IPS-18c (cell line): ENCODE measurements at regions not wholly inside any gene's neighbourhood (a gene's known extent, or its start where the extent isn't known, plus 50 kb on each side); places are given as distances from the start of the nearest gene placed in this dataset.

Experiments
- H3K4me3 ChIP-seq: 2 replicates; pipeline ENCODE4 v1.7.0; 2013; ENCODE audit warnings: low read depth, mild to moderate bottlenecking, low read length, moderate library complexity; ENCODE audit not compliant: insufficient read depth
- H3K9me3 ChIP-seq: one replicate; pipeline ENCODE4 v1.6.1; 2013; ENCODE audit warnings: mild to moderate bottlenecking, low read length, moderate library complexity; ENCODE audit not compliant: control insufficient read depth, insufficient read depth

DNA sequence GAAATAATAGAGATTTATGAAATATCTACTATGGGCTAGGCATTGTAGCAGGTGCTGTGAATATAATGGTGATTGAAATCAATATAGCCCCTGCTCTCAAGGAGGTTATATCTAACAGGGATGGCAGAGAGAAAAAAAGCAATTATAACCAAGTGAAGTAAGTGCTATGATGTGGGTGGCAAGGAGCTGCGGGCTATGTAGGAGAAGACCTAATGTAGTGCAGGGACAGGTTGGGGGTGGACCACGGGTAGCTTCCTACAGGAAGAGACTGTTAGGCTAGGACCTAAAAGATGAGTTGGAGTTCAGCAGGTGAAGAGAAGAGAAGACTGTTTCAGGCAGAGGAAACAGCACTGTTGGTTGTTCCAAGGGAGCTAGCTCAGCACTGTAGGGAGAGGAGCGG, 311.0 kb downstream of the KCNRG start:
- H3K4me3 ChIP-seq, result no peak overlapping the region
- H3K9me3 ChIP-seq, result no peaks in the 10 kb centered on the region

- H3K9me3 ChIP-seq, result no peaks in the 10 kb centered on the region
- H3K4me3 ChIP-seq, result no peak overlapping the region
These were observed 311.6 kb downstream of the KCNRG start for GRCh38 chr13:50326811-50327210.

DNA sequence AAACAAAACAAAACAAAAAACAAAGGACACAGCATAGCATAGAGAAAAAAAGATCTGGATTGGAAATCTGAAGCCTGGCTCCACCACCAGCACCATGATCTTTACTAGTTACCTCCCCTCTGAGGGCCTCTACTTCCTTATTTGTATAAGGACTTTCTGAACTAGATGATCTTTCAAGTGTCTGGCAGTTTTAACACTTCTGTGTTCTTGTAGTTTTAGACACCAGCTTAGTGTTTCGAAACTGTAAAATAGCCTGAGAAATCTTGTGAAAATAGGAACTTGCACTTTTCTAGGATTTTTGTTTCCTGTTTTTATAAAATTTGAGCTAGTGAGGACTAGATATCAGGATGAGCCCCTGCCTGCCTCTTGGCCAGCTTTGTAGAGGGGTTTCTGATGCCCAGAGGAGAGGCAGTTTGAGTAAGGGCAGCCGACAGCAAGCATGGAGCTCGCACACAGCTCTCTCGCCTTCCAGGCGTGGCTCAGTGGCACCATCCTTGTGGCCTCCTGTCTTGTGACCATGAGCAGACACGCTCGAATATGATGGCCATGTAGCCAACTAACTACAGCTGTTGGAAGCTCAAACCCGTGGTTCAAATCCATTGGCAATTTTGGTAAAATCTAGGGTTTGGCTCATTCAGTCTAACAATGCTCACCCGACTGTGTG, 319.0 kb downstream of the KCNRG start:
- H3K9me3 ChIP-seq, result no peaks in the 10 kb centered on the region
- H3K4me3 ChIP-seq, result no peak overlapping the region

GRCh38 chr13:50334944-50335343, 319.7 kb downstream of the KCNRG start:
- Histone ChIP-seq H3K9me3 (no peaks in the 10 kb centered on the region), H3K4me3 (no peak overlapping the region)

GRCh38 chr13:50339271-50339670, 324.0 kb downstream of the KCNRG start:
- Histone ChIP-seq H3K9me3 (no peaks in the 10 kb centered on the region), H3K4me3 (no peak overlapping the region)

DNA sequence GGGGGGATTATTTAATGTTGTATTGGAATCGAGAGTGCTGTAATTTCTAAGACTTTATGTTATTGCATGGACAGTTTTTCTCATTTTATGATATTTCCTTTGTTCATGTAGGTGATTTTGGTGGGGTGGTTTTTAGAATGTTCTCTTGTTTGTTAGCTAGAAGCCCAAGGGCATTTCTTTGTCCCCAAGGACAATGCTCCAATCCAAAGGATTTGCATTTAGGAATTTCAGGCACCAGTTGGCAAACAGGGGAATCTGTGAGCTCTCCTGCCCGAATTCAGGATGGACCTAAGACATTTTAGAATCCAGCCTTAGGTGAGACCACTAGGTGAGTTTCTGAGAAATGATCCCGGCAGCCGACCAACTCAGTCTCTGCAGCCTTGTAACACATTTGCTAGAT, 324.9 kb downstream of the KCNRG start:
- Histone ChIP-seq H3K9me3 (no peaks in the 10 kb centered on the region), H3K4me3 (no peak overlapping the region)

DNA sequence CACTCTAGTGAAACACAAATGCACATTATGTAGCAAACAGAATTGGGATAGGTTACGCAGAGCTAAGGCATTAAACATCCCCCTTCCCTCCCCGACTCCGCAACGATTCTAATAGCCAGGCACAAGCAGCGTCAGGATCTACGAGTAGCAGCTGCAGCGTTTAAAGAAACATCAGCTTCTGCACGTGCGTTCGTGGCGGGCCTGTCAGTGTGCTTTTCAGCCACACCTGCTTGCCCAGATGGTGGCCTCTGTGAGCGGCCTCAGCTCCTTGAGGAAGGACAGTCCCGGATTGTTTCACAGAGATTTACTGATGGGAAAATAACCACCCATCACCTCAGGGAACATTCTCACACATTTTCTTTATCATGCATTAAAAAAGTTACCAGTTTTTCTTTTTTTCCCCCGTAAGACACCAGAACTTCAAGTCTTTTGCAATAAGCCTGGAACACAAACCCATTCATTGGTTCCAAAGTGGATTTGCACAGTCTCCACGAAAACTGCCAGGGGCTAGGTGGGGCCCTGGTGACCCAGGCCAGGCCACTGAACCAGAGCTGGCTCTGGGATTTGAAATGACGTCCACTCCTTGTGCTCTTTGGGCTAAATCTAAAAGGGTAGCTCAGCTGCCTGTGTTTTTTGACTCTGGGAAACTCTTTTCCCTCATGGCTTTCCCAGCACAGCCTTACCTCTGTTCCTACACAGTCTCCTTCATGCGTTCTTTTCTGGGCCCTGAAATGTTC, 325.5 kb downstream of the KCNRG start:
- Histone ChIP-seq H3K9me3 (no peaks in the 10 kb centered on the region), H3K4me3 (no peak overlapping the region)

DNA sequence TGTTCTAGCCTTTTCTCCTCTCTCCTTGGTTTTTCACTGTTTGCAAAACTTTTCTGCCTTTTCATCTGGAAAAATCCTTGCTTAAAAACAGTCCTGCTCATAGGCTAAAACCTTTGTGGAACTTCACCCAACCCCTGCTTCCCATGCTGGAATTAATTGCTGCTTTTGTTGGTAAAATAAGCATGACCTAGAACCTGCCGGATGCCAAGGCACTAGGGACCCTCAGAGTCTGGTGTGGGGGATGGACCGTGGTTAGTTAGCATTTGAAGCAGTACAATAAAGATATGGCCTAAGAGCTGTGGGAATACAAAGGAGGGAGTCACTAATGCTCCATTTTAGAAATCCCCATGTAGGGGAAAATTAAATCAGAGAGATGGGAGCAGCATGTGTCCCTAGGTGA, 326.3 kb downstream of the KCNRG start:
- no peak overlapping the region for H3K4me3 ChIP-seq
- no peaks in the 10 kb centered on the region for H3K9me3 ChIP-seq

- H3K4me3 ChIP-seq, result no peak overlapping the region
- no peaks in the 10 kb centered on the region for H3K9me3 ChIP-seq
These were observed 329.5 kb downstream of the KCNRG start for GRCh38 chr13:50344717-50345116.

DNA sequence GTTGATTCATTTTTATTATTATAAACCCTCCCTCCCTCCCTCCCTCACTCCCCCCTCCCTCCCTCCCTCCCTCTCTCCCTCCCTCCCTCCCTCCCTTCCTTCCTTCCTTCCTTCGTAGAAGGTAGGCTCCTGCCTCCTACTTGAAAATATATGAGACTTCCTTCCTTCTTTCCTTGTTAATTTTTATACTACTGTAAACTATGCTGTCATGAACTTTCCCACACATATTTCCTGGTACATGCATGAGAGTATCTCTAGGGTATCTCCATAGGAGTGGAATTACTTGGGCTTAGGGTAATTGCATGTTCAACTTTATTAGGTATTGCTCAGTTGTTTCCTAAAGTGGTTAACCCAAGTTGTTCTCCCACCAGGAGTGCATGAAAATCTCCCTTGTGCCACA, 330.6 kb downstream of the KCNRG start:
- Histone ChIP-seq H3K9me3 (no peaks in the 10 kb centered on the region), H3K4me3 (no peak overlapping the region)

DNA sequence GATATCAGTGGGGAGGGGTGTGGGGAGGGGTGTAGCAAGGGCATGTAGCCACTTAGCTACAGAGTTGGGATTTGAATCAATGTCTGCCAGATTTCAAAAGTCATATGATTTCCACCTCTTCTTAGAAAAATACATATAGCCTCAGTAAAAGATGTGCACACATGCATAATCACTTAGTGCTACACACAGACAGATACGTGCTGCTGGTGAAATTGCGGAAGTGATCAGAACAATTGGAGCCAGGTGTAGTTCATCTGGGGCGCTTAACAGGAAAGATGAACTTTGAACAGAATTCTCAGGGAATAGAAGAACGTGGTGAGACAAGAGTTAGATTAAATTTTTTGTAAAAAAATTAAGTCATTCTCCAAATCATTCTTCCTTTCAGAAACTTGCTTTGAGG, 333.1 kb downstream of the KCNRG start:
- Histone ChIP-seq H3K4me3 (no peak overlapping the region), H3K9me3 (no peaks in the 10 kb centered on the region)

DNA sequence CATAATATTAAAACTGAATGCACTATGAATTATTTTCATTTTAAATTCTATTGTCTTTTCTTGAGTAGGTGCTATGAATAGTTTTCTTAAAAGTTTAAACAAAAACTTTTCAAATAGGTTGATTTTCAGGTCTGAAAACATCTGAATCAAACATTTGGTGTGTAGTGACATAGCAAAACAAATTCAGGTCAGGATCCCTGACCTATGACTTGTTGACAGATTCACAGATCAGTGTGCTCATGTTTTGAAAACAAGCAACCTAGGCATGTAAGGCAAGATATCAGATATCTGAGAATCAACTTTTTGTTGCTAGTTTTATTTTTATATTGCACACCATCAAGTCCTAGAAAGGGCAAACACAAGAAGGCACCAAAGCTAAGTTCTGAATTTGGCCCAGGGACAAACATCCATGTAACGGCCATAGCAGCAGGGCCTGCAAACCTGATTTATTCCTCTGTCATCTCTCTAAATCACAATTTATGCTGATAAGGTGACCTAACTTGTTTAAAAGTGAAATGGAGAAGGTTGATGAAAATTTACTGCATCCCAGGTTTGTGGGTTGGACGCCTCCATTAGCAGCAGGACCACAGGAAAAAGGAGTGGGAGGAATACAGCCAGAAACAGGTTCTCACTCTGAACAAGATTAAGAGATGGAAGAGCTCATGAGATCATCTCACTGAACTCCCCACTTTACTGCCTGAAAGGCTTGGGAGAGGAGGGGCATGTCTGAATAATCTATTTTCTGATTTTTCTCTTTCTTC, 337.7 kb downstream of the KCNRG start:
- Histone ChIP-seq H3K4me3 (no peak overlapping the region), H3K9me3 (no peaks in the 10 kb centered on the region)

DNA sequence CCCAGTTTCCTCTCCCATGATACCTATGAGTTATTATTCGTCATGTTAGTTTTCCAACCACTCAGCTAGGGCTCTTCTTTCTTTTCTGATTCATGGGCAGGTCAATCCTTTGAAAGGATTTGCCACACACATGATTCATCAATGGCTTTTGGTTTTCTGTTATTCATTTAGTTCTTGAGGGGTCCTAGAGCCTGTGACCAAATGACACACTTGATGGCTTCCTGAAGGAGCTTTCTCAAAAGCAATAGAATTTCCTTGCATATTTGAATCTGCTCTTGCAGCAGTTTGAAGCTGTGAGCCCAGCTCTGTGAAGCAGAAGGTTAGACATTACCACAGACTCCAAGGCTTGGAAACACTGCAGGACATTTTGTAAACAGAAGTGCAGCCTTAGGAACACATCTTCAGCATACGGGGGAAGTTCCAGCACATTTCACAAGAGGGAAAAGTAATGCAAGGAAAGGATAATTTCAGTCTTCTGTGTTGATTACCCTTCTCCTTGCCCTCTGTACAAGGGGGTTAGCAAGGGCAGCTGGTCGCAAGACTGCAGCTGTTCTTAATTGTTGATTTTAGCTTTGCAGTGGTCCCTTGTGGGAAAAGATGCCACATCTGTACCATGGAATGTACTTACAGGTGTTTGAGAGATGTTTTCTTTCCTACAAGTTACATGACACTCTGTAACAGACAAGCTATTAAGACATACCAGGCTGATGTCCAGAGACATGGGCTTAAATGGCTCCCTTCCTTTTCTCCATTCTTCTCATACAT, 338.6 kb downstream of the KCNRG start:
- Histone ChIP-seq H3K9me3 (no peaks in the 10 kb centered on the region), H3K4me3 (no peak overlapping the region)

GRCh38 chr13:50355797-50356196, 340.6 kb downstream of the KCNRG start:
- Histone ChIP-seq H3K4me3 (no peak overlapping the region), H3K9me3 (no peaks in the 10 kb centered on the region)

DNA sequence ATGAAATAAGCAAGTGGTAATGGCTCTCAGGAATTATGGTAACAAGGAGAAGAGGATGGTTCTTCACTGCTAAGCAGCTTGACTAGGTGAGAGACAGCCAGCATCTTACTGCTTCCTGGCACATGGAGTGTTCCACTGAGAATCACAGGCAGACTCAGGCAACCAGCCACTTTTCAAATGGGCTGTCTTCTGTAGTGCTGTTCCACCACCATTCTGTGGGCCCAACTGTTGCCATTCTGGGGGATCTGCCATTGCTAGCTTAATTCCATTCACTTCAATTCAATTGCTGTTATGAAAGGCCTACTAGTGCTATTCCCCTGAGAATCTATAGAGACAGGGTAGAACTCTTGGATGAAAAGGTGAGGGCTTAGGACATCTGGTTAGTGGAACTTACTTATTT, 341.9 kb downstream of the KCNRG start:
- H3K9me3 ChIP-seq, result no peaks in the 10 kb centered on the region
- no peak overlapping the region for H3K4me3 ChIP-seq

DNA sequence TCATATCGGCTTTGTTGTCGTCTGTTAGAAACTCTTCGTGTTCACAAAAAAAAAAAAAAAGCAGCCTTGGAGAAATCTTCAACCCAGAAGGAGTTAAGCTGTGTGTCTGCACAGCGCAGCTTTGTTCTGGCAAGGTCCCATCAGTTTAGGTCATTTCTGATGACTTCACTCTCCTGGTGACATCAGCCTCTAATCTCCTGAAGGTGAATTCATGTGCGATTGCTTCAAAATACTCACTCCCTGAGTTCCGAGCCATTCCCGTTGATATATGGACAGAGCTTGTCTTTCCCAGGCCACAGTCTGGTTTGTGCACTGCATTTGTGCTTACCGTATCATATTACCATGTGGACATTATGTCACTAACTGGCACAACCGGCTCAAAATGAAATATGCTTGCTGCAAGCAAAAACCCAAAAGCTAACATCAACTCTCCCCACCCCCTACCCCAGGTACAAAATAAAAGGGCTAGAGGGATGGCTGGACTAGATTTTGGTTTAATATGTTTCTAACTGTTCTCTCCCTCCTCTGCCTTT, 342.4 kb downstream of the KCNRG start:
- no peak overlapping the region for H3K4me3 ChIP-seq
- no peaks in the 10 kb centered on the region for H3K9me3 ChIP-seq
